HCT116 (cell line): ENCODE measurements at regions not wholly inside any gene's neighbourhood (a gene's known extent, or its start where the extent isn't known, plus 50 kb on each side); places are given as distances from the start of the nearest gene placed in this dataset.

Experiments used
- ATAC-seq: fragments of 200-7000 bp; cut with Tn5 transposase; 2 replicates; pipeline ENCODE4 v1.9.1; 2020; ENCODE audit warnings: mild to moderate bottlenecking, moderate library complexity
- BruUV-seq: library from RNA; stranded (reverse); fragments of 400-500 nt; replicated peaks from 2 replicates; lab custom pipeline; 2021; lab: Mats Ljungman, UMichigan
- CTCF ChIA-PET: fragments of 300-600 bp; sonication (Branson Sonifier 250); formaldehyde crosslinking; loops from one replicate; lab custom pipeline; 2021; ENCODE audit warnings: antibody characterized with exemption; lab: Charles Lee
- POLR2A ChIA-PET: fragments of 300-600, 350-600 bp; sonication (Branson Sonifier 250); formaldehyde crosslinking; loops from one replicate; lab custom pipeline; 2021; ENCODE audit warnings: antibody characterized with exemption; lab: Charles Lee
- RAD21 ChIA-PET, 2 experiments: fragments of 300-600 bp; sonication (Branson Sonifier 250); formaldehyde crosslinking; loops; one replicate each; lab custom pipeline; 2023; ENCODE audit warnings: low total read pairs in 2 of 2; ENCODE audit not compliant: uncharacterized antibody in 2 of 2, unreplicated experiment in 2 of 2, low non-redundant PET in 1 of 2; lab: Charles Lee
- DNase-seq: peaks from one replicate; pipeline ENCODE4 v3.0.0-alpha.2; 2010; ENCODE audit warnings: low read depth, low spot score
- H2AFZ ChIP-seq: fragments of 200-600 bp; shearing (Covaris generic), sonication (generic); 2 replicates; pipeline ENCODE4 v1.6.1; 2017; ENCODE audit warnings: low read depth, mixed run types, mixed read lengths, antibody characterized with exemption, low read length; ENCODE audit not compliant: poor library complexity, severe bottlenecking
- H3K27ac ChIP-seq: 2 replicates; pipeline ENCODE4 v1.5.1; 2012; ENCODE audit warnings: low read depth, low read length
- H3K27me3 ChIP-seq: fragments of 200-600 bp; sonication (generic); 2 replicates; pipeline ENCODE4 v1.6.1; 2016; ENCODE audit warnings: mixed run types, low read length, mixed read lengths; ENCODE audit not compliant: insufficient read depth
- H3K36me3 ChIP-seq, 2 experiments: fragments of 200-500 bp in 1 of 2; fragments of 200-600 bp in 1 of 2; sonication (Bioruptor generic) in 1 of 2; sonication (generic) in 1 of 2; 2 replicates each; pipeline versions ENCODE4 v1.5.1 to v1.6.1; 2014 to 2016; ENCODE audit warnings: low read length in 2 of 2, inconsistent platforms in 1 of 2, mixed read lengths in 1 of 2, mixed run types in 1 of 2; ENCODE audit not compliant: insufficient read depth in 2 of 2, control insufficient read depth in 1 of 2
- H3K4me1 ChIP-seq, 2 experiments: fragments of 200-600 bp in 1 of 2; sonication (generic) in 1 of 2; 2 replicates each; pipeline versions ENCODE4 v1.5.1 to v1.6.1; 2012 to 2017; ENCODE audit warnings: low read length in 2 of 2, inconsistent platforms in 1 of 2, mild to moderate bottlenecking in 1 of 2, mixed read lengths in 1 of 2, mixed run types in 1 of 2, moderate library complexity in 1 of 2; ENCODE audit not compliant: insufficient read depth in 2 of 2, control insufficient read depth in 1 of 2
- H3K4me2 ChIP-seq: fragments of 200-600 bp; sonication (generic); 2 replicates; pipeline ENCODE4 v1.6.1; 2017; ENCODE audit warnings: mixed run types, low read length, mixed read lengths
- H3K4me3 ChIP-seq, 2 experiments: fragments of 200-600 bp in 1 of 2; sonication (generic) in 1 of 2; replicated peaks in 1 of 2; 2 replicates each; pipeline ENCODE4 v1.5.1; 2011 to 2016; ENCODE audit warnings: low read length in 2 of 2, control low read depth in 1 of 2, low read depth in 1 of 2, mild to moderate bottlenecking in 1 of 2, mixed read lengths in 1 of 2, mixed run types in 1 of 2
- H3K79me2 ChIP-seq: fragments of 200-600 bp; sonication (generic); 2 replicates; pipeline ENCODE4 v1.6.1; 2017; ENCODE audit warnings: mild to moderate bottlenecking, mixed run types, low read length, moderate library complexity, mixed read lengths; ENCODE audit not compliant: insufficient read depth
- H3K9ac ChIP-seq: fragments of 200-600 bp; sonication (generic); 2 replicates; pipeline ENCODE4 v1.6.1; 2016; ENCODE audit warnings: low read length, mixed read lengths
- H3K9me2 ChIP-seq: fragments of 200-600 bp; sonication (generic), shearing (Covaris generic); 2 replicates; pipeline ENCODE4 v1.6.1; 2017; ENCODE audit warnings: mixed run types, mild to moderate bottlenecking, moderate library complexity; ENCODE audit not compliant: insufficient read depth
- H3K9me3 ChIP-seq, 2 experiments: fragments of 200-500 bp in 1 of 2; fragments of 200-600 bp in 1 of 2; sonication (Bioruptor generic) in 1 of 2; sonication (generic) in 1 of 2; 2 replicates each; pipeline ENCODE4 v1.6.1; 2014 to 2017; ENCODE audit warnings: low read length in 2 of 2, mixed read lengths in 2 of 2, inconsistent platforms in 1 of 2, low read depth in 1 of 2, mild to moderate bottlenecking in 1 of 2, mixed run types in 1 of 2, moderate library complexity in 1 of 2; ENCODE audit not compliant: control insufficient read depth in 1 of 2, insufficient read depth in 1 of 2
- H4K20me1 ChIP-seq: fragments of 200-600 bp; sonication (generic), shearing (Covaris generic); 2 replicates; pipeline ENCODE4 v1.6.1; 2017; ENCODE audit warnings: mixed run types, mild to moderate bottlenecking, moderate library complexity; ENCODE audit not compliant: insufficient read depth
- CEBPB ChIP-seq: IDR thresholded peaks from 2 replicates; pipeline ENCODE4 v1.6.1; 2012; ENCODE audit warnings: low read depth
- RAD21 ChIP-seq: IDR thresholded peaks from 2 replicates; pipeline ENCODE4 v1.6.1; 2012; ENCODE audit warnings: low read depth, mild to moderate bottlenecking
- SP1 ChIP-seq: IDR thresholded peaks from 2 replicates; pipeline ENCODE4 v1.6.1; 2012; ENCODE audit warnings: low read depth
- intact Hi-C: fragments of 100-400 bp; cut with micrococcal nuclease; formaldehyde crosslinking; loops from 2 replicates; pipeline ENCODE4 v1.10.0; 2022
- TF ChIP-seq, protein P1 (sequence below): IDR thresholded peaks from 2 replicates; pipeline ENCODE4 v1.6.1; 2012; ENCODE audit warnings: low read depth

DNA sequence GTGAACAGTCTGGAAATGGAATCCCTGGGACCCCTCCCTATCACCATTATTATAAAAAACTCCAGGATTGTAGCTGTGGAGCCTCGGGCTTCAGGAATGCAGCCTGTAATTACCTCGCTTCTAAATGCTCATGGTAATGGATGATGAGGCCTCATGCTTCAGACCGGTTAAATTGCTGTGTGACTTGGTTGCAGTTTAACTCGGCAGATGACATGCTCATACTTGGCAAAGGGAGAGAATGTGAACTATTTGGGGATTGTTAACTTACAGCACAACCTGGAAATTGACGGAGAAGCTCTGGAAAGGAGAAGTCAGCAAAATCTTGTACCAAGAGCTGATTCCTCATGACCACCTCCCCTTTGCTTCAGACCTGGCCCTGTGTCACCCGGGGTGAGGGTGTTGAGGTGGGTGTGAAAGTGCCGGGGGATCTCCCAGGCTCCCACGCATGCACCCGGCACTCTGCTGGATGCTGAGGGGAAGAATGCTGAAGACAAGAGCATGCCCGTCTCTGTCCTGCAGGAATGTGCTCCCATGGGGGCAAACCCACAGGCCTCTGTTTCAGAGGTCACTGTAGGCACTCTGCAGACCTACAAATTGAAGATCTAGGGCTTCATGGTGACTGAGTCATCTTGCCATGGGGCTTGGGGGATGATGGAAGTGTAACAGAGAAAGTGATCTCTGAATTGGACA lies 364.8 kb downstream of the RPS6KC1 start:
- CTCF ChIA-PET = no interaction called here
- ATAC-seq (no peak), DNase-seq (no peak)
- BruUV-seq = no TSS peak
- Histone ChIP-seq H3K36me3 (no peaks in the 10 kb centered on the region), H4K20me1 (no peaks in the 10 kb centered on the region), H3K9me3 (no peaks in the 10 kb centered on the region), H3K4me2 (no peak overlapping the region), H2AFZ (no peak overlapping the region), H3K4me1 (no peaks in the 10 kb centered on the region), H3K9ac (no peak overlapping the region), H3K4me3 (no peak overlapping the region), H3K9me2 (no peaks in the 10 kb centered on the region), H3K79me2 (no peaks in the 10 kb centered on the region), H3K27ac (no peak overlapping the region), H3K27me3 (peaks cover 7% of the 10 kb centered on the region; the same call in 1 of the 2 replicates)
- TF ChIP-seq SP1 (no peak), CEBPB (no peak), RAD21 (no peak)
- TF ChIP-seq, protein P1, sequence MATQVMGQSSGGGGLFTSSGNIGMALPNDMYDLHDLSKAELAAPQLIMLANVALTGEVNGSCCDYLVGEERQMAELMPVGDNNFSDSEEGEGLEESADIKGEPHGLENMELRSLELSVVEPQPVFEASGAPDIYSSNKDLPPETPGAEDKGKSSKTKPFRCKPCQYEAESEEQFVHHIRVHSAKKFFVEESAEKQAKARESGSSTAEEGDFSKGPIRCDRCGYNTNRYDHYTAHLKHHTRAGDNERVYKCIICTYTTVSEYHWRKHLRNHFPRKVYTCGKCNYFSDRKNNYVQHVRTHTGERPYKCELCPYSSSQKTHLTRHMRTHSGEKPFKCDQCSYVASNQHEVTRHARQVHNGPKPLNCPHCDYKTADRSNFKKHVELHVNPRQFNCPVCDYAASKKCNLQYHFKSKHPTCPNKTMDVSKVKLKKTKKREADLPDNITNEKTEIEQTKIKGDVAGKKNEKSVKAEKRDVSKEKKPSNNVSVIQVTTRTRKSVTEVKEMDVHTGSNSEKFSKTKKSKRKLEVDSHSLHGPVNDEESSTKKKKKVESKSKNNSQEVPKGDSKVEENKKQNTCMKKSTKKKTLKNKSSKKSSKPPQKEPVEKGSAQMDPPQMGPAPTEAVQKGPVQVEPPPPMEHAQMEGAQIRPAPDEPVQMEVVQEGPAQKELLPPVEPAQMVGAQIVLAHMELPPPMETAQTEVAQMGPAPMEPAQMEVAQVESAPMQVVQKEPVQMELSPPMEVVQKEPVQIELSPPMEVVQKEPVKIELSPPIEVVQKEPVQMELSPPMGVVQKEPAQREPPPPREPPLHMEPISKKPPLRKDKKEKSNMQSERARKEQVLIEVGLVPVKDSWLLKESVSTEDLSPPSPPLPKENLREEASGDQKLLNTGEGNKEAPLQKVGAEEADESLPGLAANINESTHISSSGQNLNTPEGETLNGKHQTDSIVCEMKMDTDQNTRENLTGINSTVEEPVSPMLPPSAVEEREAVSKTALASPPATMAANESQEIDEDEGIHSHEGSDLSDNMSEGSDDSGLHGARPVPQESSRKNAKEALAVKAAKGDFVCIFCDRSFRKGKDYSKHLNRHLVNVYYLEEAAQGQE = no peak
- intact Hi-C loops = no loop called here
- POLR2A ChIA-PET = no interaction called here
- RAD21 ChIA-PET = interaction anchor here in 1 of 2 experiments (0.6 kb wide), 1 partner anchor 7 kb away, joined by 4 read pairs; no protein-coding TSS in a partner anchor
